Retina (tissue), 1 donor: ENCODE measurements at regions not wholly inside any gene's neighbourhood (a gene's known extent, or its start where the extent isn't known, plus 50 kb on each side); places are given as distances from the start of the nearest gene placed in this dataset.

Experiments used
- DNase-seq: peaks from one replicate; pipeline ENCODE4 v3.0.0-alpha.2; 2016

DNA sequence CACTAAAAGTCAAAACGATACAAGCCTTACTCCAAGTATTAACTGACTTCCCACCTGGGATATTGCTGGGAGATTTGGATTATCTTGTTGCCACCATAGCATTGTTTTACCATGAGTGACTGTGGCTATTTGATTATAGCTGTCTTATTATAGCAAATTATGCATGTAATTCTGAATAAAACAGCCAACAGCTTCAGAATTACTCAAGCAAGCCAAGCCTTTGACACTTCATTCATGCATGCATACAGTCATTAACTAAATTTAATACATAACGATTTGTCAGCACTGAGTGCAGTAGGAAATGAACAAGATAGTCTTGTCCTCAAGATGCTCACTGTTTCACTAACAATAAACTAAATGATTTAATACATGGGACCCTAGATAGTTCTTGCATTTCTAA lies 133.0 kb upstream of the FRMD6 start:
- no peak for DNase-seq

DNA sequence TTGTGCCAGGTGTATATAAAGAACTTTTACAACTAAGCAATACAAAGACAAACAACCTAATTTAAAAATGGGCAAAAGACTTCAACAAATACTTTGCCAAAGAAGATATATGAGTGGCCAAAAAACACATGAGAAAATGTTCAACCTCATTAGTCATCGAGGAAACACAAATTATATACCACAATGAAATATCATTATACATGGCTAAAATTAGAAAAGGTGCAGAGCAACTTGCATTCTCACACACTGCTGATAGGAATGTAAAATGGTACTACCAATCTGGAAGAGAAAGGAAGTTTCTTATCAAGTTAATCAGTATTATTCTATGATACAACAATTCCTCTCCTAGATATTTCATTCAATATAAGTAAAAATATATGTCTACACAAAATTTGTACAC lies 131.6 kb upstream of the FRMD6 start:
- no peak for DNase-seq

DNA sequence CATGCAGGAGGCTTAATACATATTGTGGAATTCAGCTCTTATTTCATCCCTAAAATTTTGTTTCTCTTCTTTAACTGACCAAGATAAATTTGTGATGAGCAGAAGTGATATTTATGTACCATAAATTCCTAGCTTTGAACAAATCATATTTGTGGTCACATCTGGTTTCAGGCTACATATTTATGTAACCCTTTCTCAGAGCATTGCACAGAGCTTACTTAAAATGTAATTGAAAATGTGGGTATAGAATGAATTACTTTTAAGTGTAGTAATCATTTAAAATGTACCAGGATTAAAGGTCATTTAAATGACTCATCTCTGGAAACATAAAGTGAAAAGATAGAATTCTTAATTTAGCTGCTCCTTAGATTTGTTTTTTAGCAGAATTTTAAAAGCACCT lies 129.9 kb upstream of the FRMD6 start:
- no peak for DNase-seq

DNA sequence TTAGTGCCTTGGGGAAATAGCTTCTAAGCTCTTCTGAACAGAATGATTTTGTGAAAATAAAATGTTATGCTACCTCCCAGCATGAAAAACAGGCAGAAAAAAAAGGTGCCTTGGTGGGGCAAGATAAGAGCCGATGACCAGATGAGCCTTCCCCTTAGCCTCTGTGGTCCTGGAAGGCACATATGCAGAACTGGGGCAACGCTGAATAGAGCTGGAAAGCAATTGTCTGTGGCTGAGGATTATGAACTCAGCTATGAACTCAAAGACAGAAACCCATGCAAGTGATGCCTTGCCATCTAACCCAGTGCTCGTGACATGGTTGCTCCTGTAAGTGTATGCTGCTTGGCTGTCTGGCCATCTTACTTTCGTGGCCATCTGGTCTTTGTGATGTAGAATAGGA lies 128.5 kb upstream of the FRMD6 start:
- no peak for DNase-seq

DNA sequence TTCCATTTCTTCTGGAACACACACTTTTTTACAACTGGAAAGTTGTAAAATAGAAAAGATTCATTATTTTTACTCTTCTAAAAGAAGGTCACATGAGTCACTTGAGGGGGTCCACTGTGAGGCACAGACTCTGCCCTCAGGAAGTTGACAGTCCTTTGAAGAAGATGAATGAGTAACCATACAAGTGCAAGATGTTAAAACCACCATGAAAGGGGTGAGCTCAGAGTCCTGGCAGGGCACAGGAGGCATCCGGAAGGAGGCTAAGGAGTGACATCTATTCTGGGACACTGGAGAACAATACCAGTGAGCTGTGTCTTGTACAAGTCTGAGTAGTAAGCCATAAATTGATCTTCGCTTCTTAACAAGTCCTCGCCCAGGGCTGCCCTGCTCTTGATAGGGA lies 126.0 kb upstream of the FRMD6 start:
- no peak for DNase-seq

DNA sequence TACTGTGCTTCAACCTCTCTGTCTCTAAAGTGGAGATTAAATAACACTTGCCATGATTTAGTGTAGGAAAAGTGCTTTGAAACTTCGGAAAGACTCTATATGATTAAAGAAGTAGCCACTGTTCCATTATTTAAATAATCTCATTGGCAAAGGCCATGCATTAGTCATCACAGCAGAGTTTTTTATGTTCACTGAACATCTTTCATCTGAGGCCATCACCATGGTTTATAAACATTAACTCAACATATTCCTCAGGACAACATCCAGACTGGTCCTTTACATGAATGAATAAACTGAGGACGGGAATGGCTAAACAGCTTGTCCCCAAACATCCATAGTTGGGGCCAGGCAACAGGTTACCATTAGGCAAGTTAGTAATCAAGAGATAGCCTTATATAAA lies 124.6 kb upstream of the FRMD6 start:
- no peak for DNase-seq

DNA sequence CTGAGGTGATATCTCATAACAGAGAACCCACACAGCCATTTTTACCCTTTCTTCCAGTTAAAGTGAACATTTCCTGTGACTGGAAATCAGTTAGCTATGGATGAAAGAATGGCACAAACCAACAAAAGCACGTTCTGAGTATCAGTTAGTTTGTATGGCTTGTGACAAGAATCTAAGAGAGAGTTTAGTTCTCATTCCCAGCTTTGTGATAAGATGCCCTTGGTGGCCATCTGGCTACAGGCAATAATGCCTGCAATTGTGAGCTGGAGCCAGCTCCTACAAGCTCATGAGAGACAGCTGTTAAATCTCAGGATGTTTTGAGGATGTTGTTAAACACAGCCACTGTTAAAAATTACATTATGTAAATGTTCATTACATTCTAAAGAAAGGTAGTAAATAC lies 122.0 kb upstream of the FRMD6 start:
- no peak for DNase-seq

DNA sequence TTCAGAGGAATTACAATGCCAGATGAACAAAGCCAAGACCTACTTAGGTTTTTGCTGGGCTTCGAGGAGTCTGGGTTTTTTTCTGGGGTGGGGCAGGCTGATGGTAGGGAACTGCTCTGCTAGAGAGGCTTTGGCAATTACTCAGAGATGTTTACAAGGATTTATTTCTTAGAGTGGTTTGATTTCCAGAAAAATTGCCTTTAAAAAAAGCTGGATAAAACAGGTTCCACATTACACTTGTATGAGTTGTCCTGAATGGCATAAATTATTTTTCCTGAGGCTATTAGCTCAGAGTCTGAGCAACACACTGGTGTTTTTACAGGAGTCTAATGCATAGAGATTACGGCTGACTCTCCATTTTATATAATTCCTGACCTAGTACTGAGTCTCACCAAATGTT lies 118.5 kb upstream of the FRMD6 start:
- DNase-seq = no peak

DNA sequence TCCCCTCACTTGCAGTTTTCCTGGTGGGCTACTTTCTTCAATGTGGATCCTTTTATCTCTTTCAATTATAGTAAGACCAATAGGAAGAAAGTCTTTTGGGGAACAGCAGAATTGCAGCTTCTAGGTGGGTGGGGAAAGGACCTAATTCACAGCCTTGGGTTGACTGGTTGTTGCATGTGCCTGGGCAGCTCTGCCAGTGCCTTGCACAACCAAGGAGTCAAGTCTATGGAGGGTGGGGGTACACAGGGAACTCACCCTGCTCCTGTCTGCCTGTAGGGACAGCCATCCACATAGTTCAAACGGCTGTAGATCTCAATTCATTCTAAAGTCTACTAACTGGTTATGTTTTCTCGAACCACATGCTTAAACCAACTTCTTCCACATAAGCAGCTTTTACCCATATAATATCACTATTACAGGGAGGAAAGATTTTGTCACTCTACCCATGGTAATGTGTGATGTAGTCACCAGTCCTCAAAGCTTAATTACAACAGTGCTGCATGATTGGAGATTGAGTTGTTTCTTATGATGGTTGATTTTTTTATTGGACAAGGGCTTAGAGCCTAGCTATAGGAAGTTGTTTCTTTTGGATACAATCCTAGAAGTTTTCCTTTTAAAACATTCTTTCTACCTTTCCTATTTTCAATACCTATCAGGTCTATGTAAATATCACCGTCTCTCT lies 117.7 kb upstream of the FRMD6 start:
- DNase-seq = no peak

DNA sequence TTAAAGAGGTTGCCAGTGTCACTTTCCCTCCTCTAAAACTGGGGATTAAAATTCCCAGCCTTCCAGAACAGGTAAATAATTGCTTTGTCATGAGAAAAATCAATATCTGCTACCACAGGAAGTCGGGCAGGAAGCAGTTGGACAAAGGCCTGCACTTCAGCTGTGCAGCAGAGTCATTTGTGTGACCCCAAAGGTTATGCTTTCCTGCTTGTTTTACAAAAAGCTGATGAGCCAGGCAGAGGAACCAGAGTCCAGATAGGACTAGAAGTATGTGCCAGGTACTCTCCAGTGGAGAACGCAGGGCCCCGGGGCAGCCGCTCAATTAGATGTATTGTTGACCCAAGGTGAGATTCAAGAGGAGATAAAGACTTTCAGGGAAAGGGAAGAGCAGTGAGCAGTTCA lies 117.1 kb upstream of the FRMD6 start:
- DNase-seq = no peak

DNA sequence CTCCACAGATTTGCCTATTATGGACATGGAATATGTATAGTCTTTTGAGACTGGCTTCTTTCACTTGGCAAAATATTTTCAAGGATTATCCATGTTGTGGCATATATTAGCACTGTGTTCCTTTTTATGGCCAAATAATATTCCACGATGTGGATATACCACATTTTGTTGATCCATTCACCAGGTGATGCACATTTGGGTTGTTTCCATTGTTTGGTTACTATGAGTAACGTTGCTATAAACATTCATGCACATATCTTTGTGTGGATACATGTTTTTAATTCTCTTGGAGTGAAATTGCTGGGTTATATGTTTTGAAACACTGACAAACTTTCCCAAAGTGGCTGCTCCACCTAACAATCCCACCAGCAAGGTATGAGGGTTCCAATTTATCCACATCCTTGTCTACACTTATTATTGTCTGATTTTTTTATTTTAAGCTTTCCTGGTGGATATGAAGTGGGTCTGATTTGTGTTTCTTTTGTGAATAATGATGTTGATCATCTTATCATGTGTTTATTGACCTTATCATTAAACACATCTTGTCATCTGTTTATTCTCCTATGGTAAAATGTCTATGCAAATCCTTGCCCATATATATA lies 116.2 kb upstream of the FRMD6 start:
- no peak for DNase-seq

DNA sequence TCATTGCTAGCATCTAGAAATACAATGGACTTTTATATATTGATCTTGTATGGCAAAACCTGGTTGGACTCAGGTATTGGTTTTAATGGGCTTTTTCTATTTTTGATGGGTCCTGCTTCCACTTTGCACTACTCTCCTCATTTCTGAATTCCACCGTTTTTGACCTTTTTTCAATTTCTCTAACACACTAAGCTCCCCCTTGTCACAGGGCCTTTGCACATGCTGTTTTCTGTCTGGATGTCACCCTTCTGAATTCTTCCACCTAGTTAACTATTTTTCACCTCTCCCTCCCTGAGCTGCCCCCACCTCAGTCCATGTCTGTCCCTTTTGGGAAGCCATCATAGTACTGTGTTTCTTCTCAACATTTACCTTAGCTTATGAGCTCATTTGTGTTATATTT lies 112.7 kb upstream of the FRMD6 start:
- DNase-seq = no peak

DNA sequence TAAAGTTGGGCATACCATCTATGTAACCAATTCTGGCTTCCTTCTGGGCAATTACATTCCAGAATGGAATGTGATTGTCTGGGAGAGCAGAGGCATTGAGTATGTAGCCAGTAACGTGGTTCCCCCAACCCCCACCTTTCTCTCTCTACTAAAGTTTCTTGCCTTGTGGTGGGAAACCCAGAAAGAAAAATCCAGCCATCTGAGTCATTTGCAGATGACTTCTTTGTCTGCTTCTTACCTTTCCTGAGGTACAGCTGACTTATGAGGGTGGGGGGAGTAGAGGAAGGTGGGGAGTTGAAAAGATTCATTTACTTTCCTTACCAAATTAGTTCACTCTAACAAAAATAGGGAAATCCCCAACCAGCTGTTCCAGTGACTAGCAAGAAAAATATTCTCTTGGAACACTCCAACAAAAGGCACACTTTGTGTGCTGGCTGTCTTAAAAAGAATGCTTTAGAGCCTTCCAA lies 112.1 kb upstream of the FRMD6 start:
- DNase-seq = no peak

DNA sequence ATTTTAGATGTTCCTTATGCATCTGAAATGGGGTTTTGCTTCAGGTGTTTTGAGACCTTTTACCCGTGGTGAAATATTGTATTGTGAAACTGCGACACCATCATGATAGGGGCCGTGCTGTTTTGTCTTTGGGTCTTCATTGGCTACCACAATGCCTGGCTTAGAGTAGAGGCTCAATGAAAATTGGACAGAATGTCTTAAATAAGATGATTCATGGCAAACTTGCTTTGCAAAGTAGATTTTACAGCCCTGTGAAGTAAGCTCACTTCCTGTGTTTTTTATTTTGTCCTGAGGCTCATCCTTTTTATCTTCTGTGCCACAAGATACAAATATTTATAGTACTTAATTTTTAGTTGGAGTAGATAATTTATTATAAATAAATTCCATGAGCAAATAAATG lies 111.3 kb upstream of the FRMD6 start:
- no peak for DNase-seq

DNA sequence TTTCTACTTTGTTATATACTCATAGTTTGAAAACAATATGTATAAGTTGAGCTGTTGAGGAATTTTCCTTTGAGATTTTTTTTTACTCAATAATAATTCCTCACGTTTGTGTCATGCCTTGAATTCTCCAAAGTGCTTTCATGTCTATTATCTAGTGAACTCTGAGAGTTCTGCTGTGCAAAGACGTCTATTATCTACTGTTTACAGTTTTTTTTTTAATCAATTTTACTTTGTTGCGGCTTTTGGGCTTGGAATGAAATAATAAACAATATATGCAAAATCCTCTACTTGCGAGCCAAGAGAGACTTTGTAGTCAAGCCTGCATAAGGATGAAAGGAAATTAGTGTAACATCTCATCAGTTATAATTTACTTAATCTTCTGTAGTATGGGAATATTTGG lies 107.2 kb upstream of the FRMD6 start:
- no peak for DNase-seq

DNA sequence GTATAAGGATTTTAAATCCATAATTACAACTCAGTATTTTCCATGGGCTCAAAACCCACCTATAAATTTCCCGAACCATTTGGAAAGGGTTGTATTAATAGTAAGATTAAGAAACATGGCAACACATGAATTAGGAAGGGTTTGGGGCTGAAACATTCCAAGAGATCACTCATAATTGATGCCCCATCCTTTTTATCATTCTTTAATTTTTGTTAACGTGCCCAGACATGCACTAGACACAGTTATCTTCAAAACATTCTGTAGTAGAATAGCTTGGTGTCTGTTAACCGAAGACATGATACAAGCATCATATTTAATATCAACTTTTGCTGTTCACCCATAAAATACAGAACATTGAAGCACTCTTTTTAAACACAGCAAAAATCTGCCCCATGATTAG lies 106.8 kb upstream of the FRMD6 start:
- no peak for DNase-seq

DNA sequence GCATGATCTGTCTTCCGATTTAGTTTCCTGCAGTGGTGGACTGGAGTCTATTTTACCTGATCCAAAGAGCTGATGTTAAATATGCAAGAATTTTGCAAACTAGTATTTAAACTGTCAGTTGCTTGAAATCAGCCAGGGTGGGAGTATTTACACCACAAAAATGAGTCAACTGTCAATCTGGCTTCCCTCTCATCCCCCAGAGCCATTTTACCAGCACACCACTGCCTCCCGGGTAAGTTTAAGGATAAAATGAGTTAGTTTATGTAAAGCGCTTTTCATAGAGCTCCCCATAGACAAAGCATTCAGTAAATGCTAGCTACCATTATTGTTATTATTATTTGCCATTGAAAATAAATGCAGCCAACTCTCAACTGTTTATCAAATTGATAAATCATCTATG lies 106.3 kb upstream of the FRMD6 start:
- DNase-seq = no peak

DNA sequence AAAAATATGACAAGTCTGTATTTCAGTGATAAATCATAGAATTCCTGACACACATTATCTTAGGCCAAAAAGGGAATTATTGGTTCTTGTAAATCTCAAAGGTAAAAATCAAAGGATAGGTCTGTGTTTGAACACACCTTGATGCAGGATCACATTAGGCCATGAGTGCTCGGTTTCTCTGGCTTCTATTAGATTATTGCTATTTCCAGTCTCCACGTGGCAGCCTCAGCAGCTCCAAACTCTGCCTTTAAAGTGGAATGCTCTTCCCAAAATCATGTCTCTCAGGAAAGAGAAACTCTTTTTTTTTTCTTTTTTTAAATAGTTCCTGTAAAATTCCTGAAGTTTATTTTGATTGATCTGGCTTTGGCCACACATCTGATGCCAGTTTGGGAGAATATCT lies 105.6 kb upstream of the FRMD6 start:
- DNase-seq = no peak

DNA sequence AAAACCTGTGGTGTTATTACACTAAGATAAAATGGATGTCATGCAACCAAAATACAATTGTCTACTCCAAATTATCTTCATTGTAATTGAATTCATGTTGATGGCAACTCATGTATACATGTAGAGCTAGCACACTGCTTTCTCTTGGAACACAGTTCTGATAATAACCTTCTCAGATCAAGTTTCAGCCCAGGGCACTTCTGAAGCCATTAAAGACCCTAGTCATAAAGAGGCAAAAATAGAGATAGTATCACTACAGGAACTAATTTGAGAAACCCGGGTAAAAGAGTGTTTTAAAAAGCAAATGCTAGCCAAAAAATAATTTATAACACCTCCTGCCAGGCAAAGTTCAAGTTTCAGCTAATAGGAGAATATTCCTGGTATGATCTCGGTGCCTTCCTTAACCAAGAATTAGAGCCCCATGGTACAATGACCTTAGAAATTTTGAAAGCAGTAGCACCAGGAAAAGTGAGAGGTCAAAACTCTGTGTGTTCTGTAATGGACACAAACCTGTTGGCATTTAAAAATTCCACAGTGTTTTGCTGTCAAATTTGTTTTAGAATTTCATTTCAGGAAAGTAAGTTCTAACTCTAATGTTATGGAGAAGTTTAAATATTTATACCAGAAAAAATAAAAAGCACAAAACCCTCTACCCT lies 105.0 kb upstream of the FRMD6 start:
- no peak for DNase-seq

DNA sequence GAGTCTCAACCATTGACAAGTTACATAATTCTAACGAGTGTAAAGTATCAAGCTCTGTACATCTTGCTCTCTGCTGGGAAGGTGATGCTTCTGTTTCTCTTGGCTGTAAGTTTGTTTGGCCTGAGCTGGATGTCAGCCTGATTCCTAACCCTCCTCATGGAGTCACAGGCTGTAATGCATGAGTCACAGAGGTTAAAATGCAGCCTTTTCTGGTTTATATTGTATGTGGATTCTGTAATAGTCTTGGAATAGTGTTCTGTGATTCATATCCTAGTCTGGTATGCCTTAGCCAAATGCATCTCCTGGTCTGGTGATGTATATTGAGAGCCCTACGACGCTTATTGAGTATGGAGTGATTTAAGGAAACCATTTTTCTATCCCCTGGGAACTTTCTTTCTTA lies 104.5 kb upstream of the FRMD6 start:
- no peak for DNase-seq

DNA sequence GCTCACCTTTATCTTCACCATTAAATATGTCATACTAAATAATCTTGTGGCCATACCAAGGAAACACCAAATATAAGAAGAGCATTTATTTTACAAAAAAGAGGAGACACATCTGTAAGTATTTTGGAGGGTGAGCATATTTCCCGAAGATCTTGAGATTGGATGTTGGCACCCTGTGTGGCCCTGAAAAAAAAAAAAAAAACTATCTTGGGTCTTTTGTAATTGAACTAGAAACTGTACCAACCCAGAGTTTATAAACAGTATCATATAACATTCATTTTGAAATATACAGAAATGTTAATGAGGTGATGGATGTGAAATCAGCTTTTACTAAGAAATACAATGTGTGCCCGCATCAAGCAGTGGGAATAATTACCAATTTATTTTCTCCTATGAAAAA lies 104.0 kb upstream of the FRMD6 start:
- no peak for DNase-seq

DNA sequence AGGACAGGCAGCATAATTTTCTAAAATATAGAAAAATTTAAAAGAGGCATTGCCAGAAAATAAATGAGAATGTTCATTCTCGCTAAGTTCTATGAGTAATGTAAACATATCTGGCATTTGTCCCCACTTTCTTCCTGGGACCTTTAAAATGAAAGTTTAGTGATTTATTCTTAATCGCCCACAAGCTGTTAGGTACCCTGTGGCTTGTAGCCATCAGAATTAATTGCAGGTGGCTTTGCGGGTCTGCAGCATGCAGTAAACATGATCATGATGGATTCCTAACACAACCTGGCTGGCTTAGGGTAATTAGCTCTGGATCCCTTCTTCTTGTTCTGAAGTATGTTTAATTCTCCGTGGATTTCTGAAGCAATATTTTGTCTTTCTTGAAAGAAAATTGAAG lies 103.5 kb upstream of the FRMD6 start:
- DNase-seq = no peak

DNA sequence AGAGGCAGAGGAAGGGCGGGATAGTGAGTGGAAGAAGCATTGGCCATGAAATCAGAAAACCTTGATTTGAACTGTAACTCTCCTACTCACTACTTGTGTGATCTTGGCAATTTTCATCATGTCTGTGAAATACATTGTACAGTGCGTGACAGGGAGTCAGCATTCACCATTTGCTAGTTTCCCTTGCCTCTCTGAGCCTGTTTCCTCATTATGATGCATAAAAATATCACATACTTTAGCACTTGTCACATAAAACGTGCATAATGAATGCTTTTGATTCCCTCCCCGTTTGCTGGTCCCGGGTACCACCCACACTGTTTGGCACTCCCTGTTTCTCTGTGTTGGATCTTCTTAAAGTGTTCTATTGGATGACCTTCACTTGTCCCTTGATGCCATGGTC lies 101.1 kb upstream of the FRMD6 start:
- no peak for DNase-seq

DNA sequence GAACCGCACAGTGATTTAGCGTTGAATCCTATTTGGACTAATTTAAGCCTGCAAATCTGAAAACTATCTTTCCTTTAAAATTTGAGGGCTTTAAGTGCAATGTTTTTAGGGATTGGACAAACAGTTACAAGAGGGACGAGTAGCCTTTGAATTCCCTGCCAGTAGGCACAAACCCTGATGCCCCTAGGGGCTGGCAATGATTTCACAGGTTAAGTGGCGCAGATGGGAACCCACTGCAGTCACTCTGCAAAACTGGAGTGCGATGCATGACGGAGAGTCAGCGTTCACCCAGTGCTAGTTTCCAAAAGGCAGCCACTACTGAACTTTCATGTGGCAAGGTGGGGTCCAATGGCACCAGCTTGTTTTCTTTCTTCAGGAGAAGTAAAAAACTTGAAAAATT lies 99.4 kb upstream of the FRMD6 start:
- DNase-seq = no peak
